Liver (tissue), 7 donors: ENCODE measurements at regions not wholly inside any gene's neighbourhood (a gene's known extent, or its start where the extent isn't known, plus 50 kb on each side); places are given as distances from the start of the nearest gene placed in this dataset.

Experiments
- DNase-seq: peaks from one replicate; pipeline ENCODE4 v3.0.0-alpha.2; 2017; ENCODE audit warnings: low spot score
- H3K27ac ChIP-seq, 2 donors: one replicate each; pipeline ENCODE4 v1.7.0; 2013; ENCODE audit warnings: inconsistent platforms in 2 of 2, low read length in 2 of 2, control low read depth in 1 of 2, low read depth in 1 of 2, mild to moderate bottlenecking in 1 of 2
- H3K27me3 ChIP-seq, 4 donors: one replicate each; pipeline versions ENCODE4 v1.6.1 to v1.7.0; 2013; ENCODE audit warnings: low read length in 3 of 4, inconsistent platforms in 1 of 4, mild to moderate bottlenecking in 1 of 4, moderate library complexity in 1 of 4; ENCODE audit not compliant: control insufficient read depth in 4 of 4, insufficient read depth in 4 of 4
- H3K36me3 ChIP-seq, 4 donors: one replicate each; pipeline versions ENCODE4 v1.6.1 to v1.7.0; 2013; ENCODE audit warnings: low read length in 3 of 4, mild to moderate bottlenecking in 3 of 4, low read depth in 1 of 4, moderate library complexity in 1 of 4; ENCODE audit not compliant: control insufficient read depth in 4 of 4, insufficient read depth in 3 of 4
- H3K4me1 ChIP-seq, 4 donors: one replicate each; pipeline versions ENCODE4 v1.6.1 to v1.7.0; 2013; ENCODE audit warnings: low read length in 3 of 4, mild to moderate bottlenecking in 3 of 4, moderate library complexity in 1 of 4; ENCODE audit not compliant: control insufficient read depth in 4 of 4, insufficient read depth in 4 of 4
- H3K4me3 ChIP-seq, 3 donors: one replicate each; pipeline versions ENCODE4 v1.6.1 to v1.7.0; 2013; ENCODE audit warnings: low read length in 3 of 3, control low read depth in 1 of 3, low read depth in 1 of 3, mild to moderate bottlenecking in 1 of 3
- H3K9ac ChIP-seq, 2 donors: one replicate each; pipeline ENCODE4 v1.7.0; 2013; ENCODE audit warnings: low read length in 2 of 2, mild to moderate bottlenecking in 2 of 2, moderate library complexity in 2 of 2, control low read depth in 1 of 2, low read depth in 1 of 2
- H3K9me3 ChIP-seq, 4 donors: one replicate each; pipeline versions ENCODE4 v1.6.1 to v1.7.0; 2013; ENCODE audit warnings: low read length in 3 of 4; ENCODE audit not compliant: control insufficient read depth in 4 of 4
- EGR1 ChIP-seq, 2 donors: IDR thresholded peaks; 2 replicates each; pipeline ENCODE4 v1.6.1; 2016 to 2018; ENCODE audit warnings: antibody characterized with exemption in 2 of 2, low read depth in 2 of 2
- FOXA1 ChIP-seq: IDR thresholded peaks from 2 replicates; pipeline ENCODE4 v1.6.1; 2016; ENCODE audit warnings: antibody characterized with exemption
- FOXA2 ChIP-seq: IDR thresholded peaks from 2 replicates; pipeline ENCODE4 v1.6.1; 2016; ENCODE audit warnings: antibody characterized with exemption
- GABPA ChIP-seq, 2 donors: IDR thresholded peaks in 1 of 2; conservative IDR thresholded peaks in 1 of 2; 2 replicates each; pipeline ENCODE4 v1.6.1; 2016; ENCODE audit warnings: antibody characterized with exemption in 2 of 2, mild to moderate bottlenecking in 1 of 2, moderate library complexity in 1 of 2
- HNF4A ChIP-seq, 2 donors: conservative IDR thresholded peaks; 2 replicates each; pipeline ENCODE4 v1.6.1; 2016; ENCODE audit warnings: antibody characterized with exemption in 2 of 2, mild to moderate bottlenecking in 2 of 2
- HNF4G ChIP-seq: IDR thresholded peaks from 2 replicates; pipeline ENCODE4 v1.6.1; 2016; ENCODE audit warnings: antibody characterized with exemption
- JUND ChIP-seq, 2 donors: IDR thresholded peaks; 2 replicates each; pipeline ENCODE4 v1.6.1; 2016; ENCODE audit warnings: antibody characterized with exemption in 2 of 2
- NR2F2 ChIP-seq: IDR thresholded peaks from 2 replicates; pipeline ENCODE4 v1.6.1; 2016; ENCODE audit warnings: antibody characterized with exemption
- RAD21 ChIP-seq, 2 donors: IDR thresholded peaks; 2 replicates each; pipeline ENCODE4 v1.6.1; 2016; ENCODE audit warnings: antibody characterized with exemption in 2 of 2, mild to moderate bottlenecking in 2 of 2
- RXRA ChIP-seq, 2 donors: IDR thresholded peaks; 2 replicates each; pipeline ENCODE4 v1.6.1; 2017 to 2018; ENCODE audit warnings: antibody characterized with exemption in 2 of 2, mild to moderate bottlenecking in 1 of 2
- SP1 ChIP-seq: IDR thresholded peaks from 2 replicates; pipeline ENCODE4 v1.6.1; 2018; ENCODE audit warnings: antibody characterized with exemption, mild to moderate bottlenecking
- TAF1 ChIP-seq: conservative IDR thresholded peaks from 2 replicates; pipeline ENCODE4 v1.6.1; 2016; ENCODE audit warnings: antibody characterized with exemption, mild to moderate bottlenecking
- YY1 ChIP-seq: IDR thresholded peaks from 2 replicates; pipeline ENCODE4 v1.6.1; 2016; ENCODE audit warnings: antibody characterized with exemption, mild to moderate bottlenecking
- TF ChIP-seq, protein P1 (sequence below): IDR thresholded peaks from 2 replicates; pipeline ENCODE4 v1.6.1; 2016; ENCODE audit warnings: antibody characterized with exemption, mild to moderate bottlenecking
- TF ChIP-seq, protein P2 (sequence below): IDR thresholded peaks from 2 replicates; pipeline ENCODE4 v1.6.1; 2016; ENCODE audit warnings: antibody characterized with exemption
- TF ChIP-seq, protein P3 (sequence below): IDR thresholded peaks from 2 replicates; pipeline ENCODE4 v1.6.1; 2016; ENCODE audit warnings: antibody characterized with exemption
- TF ChIP-seq, protein P4 (sequence below): IDR thresholded peaks from 2 replicates; pipeline ENCODE4 v1.6.1; 2016; ENCODE audit warnings: antibody characterized with exemption
- TF ChIP-seq, protein P5 (sequence below): fragments of 150-350 bp; IDR thresholded peaks from 2 replicates; pipeline ENCODE4 v1.5.1; 2017; ENCODE audit warnings: improper control_type of control experiment, low read depth, low read length; ENCODE audit not compliant: missing input control
- donor health status: healthy.
- donor health status: healthy.
- donor health status: healthy.
- donor health status: healthy.

DNA sequence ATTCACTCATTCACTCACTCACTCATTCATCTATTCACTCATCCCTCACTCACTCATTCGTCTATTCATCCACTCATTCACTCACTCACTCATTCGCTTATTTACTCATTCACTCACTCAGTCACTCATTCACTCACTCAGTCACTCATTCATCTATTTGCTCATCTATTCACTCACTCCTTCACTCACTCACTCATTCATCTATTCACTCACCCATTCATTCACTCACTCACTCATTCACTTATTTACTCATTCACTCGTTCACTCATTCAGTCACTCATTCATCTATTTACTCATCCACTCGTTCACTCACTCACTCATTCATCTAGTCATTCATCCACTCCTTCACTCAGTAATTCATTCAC, 128.2 kb downstream of the TTLL2 start (continued):
- TF ChIP-seq, protein P1, sequence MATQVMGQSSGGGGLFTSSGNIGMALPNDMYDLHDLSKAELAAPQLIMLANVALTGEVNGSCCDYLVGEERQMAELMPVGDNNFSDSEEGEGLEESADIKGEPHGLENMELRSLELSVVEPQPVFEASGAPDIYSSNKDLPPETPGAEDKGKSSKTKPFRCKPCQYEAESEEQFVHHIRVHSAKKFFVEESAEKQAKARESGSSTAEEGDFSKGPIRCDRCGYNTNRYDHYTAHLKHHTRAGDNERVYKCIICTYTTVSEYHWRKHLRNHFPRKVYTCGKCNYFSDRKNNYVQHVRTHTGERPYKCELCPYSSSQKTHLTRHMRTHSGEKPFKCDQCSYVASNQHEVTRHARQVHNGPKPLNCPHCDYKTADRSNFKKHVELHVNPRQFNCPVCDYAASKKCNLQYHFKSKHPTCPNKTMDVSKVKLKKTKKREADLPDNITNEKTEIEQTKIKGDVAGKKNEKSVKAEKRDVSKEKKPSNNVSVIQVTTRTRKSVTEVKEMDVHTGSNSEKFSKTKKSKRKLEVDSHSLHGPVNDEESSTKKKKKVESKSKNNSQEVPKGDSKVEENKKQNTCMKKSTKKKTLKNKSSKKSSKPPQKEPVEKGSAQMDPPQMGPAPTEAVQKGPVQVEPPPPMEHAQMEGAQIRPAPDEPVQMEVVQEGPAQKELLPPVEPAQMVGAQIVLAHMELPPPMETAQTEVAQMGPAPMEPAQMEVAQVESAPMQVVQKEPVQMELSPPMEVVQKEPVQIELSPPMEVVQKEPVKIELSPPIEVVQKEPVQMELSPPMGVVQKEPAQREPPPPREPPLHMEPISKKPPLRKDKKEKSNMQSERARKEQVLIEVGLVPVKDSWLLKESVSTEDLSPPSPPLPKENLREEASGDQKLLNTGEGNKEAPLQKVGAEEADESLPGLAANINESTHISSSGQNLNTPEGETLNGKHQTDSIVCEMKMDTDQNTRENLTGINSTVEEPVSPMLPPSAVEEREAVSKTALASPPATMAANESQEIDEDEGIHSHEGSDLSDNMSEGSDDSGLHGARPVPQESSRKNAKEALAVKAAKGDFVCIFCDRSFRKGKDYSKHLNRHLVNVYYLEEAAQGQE, result no peak
- TF ChIP-seq FOXA1 (no peak), FOXA2 (no peak), EGR1 (IDR thresholded peaks at IDR 0.05; ENCODE audit: low read depth in 2 of 2) (no peak), RAD21 (IDR thresholded peaks at IDR 0.05) (no peak), SP1 (no peak)
- TF ChIP-seq, protein P2, sequence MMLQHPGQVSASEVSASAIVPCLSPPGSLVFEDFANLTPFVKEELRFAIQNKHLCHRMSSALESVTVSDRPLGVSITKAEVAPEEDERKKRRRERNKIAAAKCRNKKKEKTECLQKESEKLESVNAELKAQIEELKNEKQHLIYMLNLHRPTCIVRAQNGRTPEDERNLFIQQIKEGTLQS, result no peak

DNA sequence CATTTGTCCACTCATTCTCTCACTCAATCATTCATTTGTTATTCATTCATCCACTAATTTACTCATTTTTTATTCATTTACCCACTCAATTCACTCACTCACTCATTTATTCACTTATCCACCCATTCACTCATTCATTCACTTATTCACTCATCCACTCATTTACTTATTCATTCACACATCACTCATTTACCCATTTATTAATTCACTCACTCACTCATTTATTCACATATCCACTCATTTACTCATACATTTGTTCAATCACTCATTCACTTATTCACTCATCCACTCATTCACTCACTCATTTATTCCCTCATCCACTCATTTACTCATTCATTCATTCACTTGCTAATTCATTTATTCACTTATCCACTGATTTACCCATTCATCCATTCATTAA, 129.1 kb downstream of the TTLL2 start:
- H3K4me3 ChIP-seq, result no peak overlapping the region
- DNase-seq, result no peak
- no peak overlapping the region for H3K9ac ChIP-seq
- H3K27ac ChIP-seq, result no peak overlapping the region
- H3K4me1 ChIP-seq, result no peaks in the 10 kb centered on the region
- no peak for TF ChIP-seq FOXA1
- TF ChIP-seq, protein P3, sequence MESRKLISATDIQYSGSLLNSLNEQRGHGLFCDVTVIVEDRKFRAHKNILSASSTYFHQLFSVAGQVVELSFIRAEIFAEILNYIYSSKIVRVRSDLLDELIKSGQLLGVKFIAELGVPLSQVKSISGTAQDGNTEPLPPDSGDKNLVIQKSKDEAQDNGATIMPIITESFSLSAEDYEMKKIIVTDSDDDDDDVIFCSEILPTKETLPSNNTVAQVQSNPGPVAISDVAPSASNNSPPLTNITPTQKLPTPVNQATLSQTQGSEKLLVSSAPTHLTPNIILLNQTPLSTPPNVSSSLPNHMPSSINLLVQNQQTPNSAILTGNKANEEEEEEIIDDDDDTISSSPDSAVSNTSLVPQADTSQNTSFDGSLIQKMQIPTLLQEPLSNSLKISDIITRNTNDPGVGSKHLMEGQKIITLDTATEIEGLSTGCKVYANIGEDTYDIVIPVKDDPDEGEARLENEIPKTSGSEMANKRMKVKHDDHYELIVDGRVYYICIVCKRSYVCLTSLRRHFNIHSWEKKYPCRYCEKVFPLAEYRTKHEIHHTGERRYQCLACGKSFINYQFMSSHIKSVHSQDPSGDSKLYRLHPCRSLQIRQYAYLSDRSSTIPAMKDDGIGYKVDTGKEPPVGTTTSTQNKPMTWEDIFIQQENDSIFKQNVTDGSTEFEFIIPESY, result no peak
- TF ChIP-seq, protein P1, result no peak
- TF ChIP-seq FOXA2, result no peak
- TF ChIP-seq HNF4A (conservative IDR thresholded peaks at IDR 0.05), result no peak
- TF ChIP-seq RXRA (IDR thresholded peaks at IDR 0.05), result no peak
- no peak for TF ChIP-seq SP1
- TF ChIP-seq RAD21 (IDR thresholded peaks at IDR 0.05), result no peak
- TF ChIP-seq GABPA (IDR thresholded peaks at IDR 0.05 in 1 of 2, conservative IDR thresholded peaks at IDR 0.05 in 1 of 2), result no peak
- no peak for TF ChIP-seq NR2F2
- TF ChIP-seq EGR1 (IDR thresholded peaks at IDR 0.05; ENCODE audit: low read depth in 2 of 2), result no peak
- no peak for TF ChIP-seq YY1
- TF ChIP-seq HNF4G, result no peak
- TF ChIP-seq, protein P4, sequence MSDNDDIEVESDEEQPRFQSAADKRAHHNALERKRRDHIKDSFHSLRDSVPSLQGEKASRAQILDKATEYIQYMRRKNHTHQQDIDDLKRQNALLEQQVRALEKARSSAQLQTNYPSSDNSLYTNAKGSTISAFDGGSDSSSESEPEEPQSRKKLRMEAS, result no peak
- no peak for TF ChIP-seq TAF1
- TF ChIP-seq JUND (IDR thresholded peaks at IDR 0.05), result no peak
- TF ChIP-seq, protein P5, sequence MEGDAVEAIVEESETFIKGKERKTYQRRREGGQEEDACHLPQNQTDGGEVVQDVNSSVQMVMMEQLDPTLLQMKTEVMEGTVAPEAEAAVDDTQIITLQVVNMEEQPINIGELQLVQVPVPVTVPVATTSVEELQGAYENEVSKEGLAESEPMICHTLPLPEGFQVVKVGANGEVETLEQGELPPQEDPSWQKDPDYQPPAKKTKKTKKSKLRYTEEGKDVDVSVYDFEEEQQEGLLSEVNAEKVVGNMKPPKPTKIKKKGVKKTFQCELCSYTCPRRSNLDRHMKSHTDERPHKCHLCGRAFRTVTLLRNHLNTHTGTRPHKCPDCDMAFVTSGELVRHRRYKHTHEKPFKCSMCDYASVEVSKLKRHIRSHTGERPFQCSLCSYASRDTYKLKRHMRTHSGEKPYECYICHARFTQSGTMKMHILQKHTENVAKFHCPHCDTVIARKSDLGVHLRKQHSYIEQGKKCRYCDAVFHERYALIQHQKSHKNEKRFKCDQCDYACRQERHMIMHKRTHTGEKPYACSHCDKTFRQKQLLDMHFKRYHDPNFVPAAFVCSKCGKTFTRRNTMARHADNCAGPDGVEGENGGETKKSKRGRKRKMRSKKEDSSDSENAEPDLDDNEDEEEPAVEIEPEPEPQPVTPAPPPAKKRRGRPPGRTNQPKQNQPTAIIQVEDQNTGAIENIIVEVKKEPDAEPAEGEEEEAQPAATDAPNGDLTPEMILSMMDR, result no peak
- TF ChIP-seq, protein P2, result no peak
- H3K9me3 ChIP-seq, result no peaks in the 10 kb centered on the region
- no peaks in the 10 kb centered on the region for H3K27me3 ChIP-seq
- H3K36me3 ChIP-seq, result no peaks in the 10 kb centered on the region
